NCI-H82 treated with DMSO at 0.1 percent for 48 hours (cell line): ENCODE measurements at regions not wholly inside any gene's neighbourhood (a gene's known extent, or its start where the extent isn't known, plus 50 kb on each side); places are given as distances from the start of the nearest gene placed in this dataset.
"Not testable (repeated sequence)": the region's sequence is repeated elsewhere in the genome, so short reads cannot be mapped to it uniquely, and the experiment has no call there.

Experiments
- DNase-seq: peaks from one replicate; lab custom pipeline; 2025; ENCODE audit not compliant: unreplicated experiment; lab: John Stamatoyannopoulos, UW

DNA sequence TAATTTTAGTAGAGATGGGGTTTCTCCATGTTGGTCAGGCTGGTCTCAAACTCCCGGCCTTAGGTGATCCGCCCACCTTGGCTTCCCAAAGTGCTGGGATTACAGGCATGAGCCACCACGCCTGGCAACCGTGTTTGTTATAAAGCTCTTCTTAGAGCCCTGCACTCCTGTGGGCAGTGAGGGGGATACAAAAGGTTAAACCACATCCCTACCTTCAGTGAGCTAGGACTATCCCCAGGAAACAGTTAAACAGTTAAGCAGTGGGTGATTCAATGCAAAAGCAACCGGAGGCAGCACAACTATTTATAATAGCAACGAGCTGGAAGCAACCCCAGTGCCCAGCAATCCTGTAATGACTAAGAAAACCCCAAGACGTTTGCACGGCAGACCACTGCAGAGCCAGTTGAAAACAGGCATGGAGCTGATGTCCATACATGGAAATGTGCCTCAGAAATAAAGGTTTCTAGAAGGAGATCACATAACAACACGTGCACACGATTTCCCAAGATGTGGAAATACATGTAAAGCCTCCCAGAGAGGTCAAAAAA, 107.2 kb upstream of the LYZL2 start:
- DNase-seq = no peak

DNA sequence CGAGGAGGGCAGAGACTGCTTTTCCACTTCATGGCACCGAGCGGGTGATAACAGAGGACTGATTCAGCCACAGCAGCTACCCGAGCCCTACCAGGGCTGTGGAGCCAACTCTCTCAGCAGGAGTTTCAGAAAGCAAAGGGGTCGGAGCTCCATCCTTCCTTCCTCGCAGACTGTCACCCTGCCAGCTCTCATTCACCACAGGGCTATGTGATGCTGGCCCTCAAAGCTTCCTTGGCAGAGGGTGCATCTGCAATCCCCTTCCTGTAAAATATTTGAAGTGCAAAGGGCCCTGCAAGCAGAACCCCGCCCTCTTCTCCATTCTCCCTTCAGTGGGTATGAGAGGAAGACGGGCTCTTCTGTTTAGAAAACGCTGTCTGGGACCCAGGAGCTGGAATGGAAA, 105.3 kb upstream of the LYZL2 start:
- DNase-seq = no peak

DNA sequence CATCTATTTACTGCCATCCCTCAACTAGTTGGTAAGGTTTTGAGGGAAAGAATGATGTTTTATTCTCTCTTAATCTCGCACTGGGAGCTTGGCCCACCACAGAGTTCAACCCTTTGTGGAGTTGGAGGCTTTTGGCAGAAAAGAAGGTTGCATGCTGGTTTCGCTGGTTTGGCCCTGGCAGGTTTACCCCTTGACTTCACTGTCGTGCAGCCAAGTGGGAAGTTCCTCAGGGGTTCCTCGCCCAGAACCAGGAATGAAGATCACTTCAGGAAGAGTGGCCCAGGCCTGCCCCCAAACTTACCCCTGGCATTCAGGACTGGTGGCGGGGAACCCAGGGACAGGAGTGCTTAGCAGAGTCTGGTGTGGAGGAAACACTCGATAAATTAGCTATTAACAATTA, 103.1 kb upstream of the LYZL2 start:
- no peak for DNase-seq

DNA sequence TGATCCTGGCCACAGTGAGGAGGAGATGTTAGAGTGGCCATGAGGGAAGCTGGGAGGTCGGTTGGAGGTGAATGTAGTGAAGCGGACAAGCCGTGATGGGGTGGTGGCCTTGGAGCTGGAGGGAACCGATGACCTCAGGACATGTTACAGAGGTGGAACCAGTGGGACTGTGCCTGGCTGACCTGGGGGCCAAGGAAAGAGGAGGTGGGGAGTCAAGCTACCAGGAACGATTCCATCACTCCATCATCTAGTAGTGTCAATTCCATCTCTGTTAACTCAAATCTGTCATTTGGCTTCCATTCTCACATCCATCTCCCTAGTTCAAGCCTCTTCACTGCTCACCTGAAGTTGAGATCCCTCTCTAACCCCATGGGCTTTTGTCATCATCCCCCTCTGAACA, 102.4 kb upstream of the LYZL2 start:
- DNase-seq = no peak

DNA sequence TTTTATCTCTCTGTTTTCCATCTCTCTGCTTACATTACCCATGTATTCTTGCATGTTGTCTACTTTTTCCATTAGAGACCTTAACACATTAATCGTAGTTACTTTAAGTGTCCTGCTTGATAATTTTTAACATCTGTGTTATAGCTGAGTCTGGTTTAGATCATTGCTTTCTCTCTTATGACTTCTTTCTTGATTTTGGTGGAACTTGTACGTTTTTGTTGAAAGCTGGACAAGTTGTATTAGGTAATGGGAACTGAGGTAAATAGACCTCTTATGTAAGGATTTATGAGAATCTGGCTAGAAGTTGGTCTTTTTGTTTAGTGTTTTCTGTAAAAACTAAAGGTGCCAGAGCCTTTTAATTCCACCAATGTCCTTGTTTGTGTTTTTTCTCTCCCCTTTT, 100.8 kb upstream of the LYZL2 start:
- no peak for DNase-seq

DNA sequence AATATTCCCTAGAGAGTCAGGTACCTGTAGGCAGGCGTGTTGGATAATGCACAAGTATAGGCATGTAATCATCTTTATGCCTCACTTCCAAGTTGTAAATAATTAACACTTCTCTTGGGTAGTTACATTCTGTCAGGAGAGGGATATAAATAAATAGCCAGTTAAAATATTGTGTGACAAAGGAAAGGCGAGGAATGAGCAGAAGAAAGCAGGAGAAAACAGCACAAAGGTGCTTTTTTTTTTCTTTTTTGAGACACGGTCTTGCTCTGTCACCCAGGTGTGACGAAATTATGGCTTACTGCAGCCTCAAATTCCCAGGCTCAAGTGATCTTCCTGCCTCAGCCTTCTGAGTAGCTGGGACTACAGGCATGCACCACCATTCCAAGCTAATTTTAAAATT, 99.2 kb upstream of the LYZL2 start:
- DNase-seq = no peak

DNA sequence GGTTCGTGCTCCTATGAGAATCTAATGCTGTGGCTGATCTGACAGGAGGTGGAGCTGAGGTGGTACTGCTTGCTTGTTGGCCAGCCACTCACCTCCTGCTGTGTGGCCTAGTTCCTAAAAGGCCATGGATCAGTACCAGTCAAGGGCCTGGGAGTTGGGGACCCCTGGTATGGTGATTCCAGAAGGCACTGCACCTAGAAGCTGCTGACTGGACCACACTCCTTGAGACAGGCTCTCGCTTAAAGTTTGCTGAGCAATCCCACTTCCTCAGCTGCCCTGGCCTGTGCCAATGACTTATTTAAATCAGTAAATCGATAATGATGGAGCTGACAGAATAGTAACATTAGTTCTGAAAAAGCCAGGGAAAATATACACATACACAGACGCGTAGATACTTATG, 98.6 kb upstream of the LYZL2 start:
- DNase-seq = no peak

DNA sequence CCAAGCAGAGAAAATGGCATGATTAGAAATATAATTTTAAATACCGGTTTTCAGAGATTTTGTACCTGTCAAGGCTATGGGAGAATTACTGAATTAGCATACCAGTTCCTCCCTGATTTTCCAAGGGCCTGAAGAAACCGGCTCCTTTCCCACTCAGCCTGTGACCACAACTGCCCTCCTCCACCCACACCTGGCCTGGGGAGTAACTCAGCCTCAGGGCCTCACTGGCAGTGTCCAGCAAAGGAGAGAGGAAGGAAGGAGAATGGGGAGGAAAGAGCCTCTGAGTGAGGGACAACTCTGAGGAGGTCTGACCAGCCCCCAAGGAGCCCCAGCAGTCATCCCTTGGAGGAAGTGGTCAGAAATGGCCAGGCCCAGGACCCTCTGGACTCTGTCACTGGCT, 98.0 kb upstream of the LYZL2 start:
- no peak for DNase-seq

DNA sequence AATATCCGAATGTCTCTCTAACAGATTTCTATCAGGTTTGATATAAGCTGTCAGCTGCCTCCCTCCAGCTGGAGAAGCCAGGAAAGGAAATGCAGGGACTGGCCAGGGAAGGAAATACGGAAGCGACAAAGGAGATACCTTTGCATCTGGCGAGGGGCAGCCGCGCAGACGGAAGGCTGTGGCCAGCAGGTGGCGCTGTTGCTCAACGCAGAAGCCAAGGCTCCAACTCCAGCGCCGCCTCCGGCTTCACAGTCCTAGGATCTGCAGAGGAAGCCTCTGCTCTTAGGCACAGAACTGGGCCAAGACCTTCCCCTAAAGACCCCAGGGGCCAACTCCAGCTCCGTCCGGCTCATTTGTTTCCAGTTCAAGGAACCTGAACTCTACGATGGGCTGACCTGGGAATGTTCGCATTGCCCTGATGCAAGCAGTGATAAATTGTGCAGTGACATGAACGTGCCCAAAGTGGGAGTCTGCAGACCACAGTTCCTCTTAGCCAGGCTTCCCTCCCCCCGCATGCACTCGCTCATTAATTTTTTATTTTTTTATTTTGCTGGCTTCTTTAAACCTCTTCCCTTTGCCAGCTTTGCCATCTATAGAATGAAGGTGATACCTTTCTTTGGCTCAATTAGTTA, 97.3 kb upstream of the LYZL2 start:
- not testable (repeated sequence) for DNase-seq

DNA sequence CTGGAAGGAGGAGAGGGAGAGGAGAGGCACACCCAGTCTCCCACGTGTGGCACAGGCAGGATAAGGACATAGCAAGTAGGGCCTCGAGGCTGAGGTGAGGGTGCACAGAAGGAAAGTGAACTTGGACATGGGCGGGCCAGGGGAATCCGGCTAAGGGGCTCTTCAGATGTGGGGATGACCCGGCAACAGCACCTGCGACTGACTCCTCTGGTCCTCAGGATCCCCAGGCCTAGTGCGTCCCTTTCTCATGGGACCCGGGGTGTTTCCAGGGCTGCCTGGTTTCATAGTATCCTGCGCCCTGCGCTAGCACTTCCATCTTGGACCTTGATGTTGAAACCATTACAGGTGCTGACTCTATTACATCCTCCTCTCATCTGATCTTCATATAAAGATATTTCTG, 96.1 kb upstream of the LYZL2 start:
- DNase-seq = no peak

DNA sequence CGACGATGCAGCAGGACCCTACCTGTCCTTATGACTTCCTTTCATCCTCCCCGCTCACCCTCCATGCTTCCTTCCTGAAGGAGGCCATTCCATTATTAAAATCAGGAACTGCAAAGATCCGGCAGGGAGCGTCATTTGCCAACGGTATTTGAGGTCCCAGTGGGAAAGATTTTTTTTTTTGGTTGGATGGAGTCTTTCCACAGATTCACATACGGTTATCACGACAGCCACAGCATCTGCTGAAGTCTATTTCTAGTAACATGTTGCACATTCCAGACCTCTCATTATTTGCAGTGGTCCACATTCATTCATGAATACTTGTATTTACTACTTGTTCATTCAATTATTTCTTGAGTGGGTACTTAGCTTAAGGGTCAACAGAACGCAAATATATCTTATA, 94.7 kb upstream of the LYZL2 start:
- DNase-seq = no peak

DNA sequence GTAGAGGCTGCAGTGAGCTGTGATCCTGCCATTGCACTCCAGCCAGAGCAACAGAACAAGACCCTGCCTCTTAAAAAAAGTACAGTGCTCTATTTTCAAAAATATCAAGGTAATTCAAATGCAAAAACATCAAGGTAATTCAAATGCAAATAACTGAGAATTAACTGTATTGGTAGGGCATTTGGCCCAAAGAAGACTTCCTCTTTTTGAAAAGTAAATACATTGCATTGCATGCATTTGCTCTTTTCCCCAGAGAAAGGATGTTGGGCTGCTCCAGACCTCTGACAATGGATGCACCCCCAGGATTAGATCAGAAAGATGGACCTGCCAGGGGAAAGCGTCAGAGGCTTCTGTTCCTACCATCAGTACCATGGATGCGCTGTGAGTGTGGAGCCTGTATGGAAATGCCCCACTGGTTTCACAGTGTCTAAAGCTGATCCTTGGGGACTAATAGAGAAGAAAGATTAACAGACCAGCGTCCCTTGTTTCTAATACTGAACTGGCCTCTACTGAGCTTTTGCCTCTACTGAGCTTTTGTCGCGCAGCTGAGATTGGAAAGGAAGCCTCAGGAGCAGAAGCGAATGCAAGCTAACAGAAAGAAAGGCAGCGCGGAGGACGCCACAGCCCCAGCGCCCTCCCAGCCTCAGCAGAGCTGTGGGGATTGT, 93.5 kb upstream of the LYZL2 start:
- DNase-seq = no peak

DNA sequence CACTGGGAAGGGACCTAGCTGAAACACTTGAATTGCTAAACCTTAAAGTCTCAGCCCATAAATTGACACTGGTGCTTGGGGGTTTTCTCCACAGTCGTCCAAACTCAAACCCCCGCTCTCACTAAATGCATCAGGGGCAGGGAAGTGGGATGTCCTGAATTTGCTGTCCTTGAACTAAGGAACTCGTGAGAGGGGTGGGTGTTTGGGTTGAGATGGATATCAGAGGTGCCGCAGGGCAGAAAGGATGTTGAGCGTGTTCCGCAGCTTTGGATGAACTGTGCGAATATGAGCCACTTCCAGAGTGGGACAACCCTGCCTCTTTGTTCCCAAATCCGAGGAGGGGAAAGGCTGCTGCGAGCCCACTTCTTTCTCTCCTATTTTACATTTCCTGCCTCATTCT, 90.3 kb upstream of the LYZL2 start:
- no peak for DNase-seq

DNA sequence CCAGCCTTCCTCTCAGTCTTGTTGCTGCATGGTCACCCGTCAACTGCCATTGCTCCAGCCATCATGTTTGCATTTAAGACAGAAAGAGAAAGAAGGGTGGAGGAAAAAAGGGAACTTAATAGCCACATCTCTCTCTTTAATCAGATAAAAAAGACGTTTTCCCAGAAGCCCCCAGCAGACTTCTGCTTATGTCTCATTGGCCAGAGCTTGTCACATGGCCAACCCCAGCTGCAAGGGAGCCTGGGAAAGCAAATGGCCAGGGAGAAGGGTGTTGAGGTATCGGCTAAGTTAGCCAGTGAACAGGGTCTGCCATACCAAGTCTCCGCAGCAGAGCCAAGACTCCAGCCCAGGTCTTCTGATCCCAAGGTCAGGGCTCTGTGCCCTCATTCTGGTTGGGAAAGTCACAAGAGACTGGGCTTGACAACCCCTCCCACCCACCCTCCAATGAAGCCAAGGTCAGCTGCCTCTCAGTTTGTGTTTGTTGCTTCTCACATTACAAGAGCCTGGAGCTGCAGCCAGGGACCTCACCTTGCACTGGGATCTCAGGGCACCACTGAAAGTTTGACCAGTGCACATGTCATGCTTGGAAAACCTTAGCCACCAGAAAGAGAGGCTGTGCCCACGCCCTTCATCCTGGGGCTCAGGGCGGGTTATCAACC, 80.3 kb upstream of the LYZL2 start:
- no peak for DNase-seq

DNA sequence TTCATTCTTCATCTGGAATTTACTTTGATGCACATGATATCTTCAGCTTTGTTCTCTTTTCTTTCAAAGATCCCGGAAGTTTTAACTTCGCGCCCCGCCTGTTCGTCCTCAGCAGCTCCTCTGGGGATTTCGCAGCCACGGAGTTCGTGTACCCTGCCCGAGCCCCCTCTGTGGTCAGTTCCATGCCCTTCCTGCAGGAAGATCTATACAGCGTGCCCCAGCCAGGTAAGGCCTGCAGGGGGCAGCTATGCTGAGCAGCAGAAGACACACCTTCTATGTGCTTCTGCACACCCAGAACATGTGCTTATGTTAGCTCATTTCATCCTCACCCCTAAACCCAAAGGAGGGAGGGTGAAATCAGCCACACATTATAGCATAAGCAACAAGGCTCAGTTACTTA, 79.7 kb upstream of the LYZL2 start:
- DNase-seq = no peak

DNA sequence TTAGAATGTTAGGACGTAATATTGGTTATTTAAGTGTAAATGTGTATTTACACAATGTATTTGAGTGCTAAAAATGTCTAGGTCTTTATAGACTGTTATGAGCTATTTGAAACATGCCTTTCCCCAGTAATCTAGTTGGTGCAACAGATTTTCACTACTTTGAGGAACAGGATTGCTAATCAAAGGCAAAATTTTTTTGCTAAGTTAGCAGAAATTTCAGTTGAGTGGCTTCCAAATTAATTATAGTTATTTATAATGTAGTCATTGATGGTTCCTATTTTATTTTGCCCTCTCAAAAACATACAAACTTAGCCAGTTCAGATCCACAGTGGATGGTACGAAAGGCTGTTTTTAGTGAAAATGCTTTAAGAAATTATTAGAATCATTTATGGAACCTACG, 78.7 kb upstream of the LYZL2 start:
- DNase-seq = no peak

DNA sequence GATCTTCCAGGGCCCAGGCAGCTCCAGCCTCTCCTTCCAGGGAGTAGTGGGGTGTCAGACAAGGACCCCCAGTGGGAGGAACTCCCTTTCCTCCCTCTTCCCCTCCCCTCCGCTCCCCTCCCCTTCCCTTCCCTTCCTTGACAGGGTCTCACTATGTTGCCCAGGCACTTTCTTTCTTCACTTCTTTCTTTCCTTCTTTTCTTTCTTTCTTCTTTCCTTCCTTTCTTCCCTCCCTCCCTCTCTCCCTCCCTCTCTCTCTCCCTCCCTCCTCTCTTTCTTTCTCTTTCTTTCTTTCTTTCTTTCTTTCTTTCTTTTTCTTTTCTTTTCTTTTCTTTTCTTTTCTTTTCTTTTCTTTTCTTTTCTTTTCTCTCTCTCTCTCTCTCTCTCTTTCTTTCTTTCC, 76.6 kb upstream of the LYZL2 start:
- DNase-seq = not testable (repeated sequence)

DNA sequence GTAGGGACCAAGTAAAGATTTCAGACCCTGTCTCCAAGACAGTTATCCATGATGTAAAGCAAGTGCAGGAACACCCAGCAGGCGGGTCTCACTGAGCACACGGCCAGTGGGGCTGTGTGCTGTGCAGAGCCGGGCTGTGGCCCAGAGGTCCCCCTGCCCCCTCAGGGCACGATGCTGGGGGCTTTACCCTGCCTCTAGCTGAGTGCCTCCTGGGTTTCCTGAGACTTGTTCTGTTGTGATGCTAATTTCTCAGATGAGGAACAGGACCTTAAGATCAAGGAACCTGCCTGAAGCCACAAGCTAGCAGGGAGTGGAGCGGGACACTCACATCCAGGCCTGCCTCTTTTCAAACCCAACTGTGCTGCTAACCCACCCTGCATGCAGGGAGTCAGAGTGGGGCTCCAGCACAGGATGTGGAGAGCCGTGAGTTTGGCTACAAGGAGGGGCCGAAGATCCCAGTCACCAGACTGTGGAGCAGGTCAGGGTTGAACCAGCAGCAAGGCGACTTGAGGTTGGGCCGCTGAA, 76.1 kb upstream of the LYZL2 start:
- DNase-seq = no peak

DNA sequence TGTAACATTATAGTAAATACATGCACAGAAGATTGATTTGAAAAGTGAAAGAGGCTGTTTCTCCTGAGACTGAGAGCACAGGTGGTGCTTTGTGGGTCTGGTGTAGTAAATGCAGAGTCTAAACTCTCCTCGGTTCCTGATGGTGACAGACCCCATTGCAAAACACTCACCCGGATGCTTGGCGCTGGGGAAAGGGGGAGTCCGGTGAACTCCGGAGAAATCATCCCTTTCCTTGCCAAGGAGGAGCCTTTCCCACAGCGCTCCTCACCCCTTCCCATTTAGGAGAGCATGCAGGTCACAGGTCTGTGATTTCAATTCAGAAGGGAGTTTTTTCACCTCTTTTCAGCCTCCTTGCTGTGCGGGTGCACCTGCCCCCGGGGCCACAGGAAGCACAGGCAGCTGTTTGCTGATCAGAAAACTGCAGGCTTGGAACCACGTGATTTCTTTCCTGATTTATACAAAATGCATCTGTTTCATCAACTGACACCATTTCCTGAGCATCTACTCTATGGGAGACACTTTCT, 75.6 kb upstream of the LYZL2 start:
- DNase-seq = no peak

DNA sequence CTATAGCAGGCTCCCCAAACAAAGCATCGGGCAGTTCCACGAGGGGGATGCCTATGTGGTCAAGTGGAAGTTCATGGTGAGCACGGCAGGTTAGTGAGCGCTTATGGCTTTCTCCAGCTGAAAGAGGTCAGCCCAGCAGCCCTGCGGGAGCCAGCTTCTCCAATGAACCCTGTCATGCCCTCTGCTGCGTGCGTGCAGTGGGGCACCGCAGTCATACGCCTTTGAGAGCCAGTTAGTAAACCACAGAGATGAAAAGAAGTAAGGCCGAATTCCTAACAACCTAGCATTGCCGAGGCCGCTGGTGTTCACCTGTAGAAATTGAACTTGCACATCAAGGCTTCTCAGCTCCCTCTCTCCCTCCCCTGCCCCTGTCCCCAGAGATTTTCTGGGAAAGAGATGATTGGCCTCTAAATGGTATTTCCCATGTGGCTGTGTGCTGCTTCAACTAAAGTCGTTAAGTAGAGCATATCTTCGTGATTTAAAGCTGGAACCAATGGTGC, 75.1 kb upstream of the LYZL2 start:
- not testable (repeated sequence) for DNase-seq

DNA sequence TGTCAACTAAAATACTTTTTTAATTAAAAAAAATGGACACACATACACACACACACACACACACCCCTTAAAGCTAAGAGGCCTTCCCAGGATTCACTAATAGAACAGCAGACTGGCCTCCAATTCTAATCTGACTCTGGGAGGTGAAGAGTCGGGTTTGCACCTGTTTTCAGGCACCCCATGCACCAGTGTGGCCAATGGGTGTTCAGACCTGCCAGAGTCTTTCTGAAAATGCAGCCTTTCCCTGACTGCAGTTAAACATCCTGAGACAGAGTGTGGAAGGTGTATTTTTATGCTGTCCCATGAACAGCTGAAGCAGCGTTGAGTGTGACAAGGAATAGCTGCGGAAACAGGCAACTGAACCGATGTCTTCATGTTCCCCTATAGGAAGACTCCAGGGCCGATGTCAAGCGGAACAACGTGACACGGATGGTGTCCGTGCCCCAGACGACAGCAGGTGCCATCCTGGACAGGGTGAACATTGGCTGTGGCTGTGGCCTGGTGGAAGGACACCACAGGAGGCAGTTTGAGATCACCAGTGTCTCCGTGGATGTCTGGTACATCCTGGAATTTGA, 74.6 kb upstream of the LYZL2 start:
- DNase-seq = no peak
